ENCODE measurements at regions not wholly inside any gene's neighbourhood (a gene's known extent, or its start where the extent isn't known, plus 50 kb on each side); places are given as distances from the start of the nearest gene placed in this dataset.
"Not testable (repeated sequence)": the region's sequence is repeated elsewhere in the genome, so short reads cannot be mapped to it uniquely, and the experiment has no call there.

DNA sequence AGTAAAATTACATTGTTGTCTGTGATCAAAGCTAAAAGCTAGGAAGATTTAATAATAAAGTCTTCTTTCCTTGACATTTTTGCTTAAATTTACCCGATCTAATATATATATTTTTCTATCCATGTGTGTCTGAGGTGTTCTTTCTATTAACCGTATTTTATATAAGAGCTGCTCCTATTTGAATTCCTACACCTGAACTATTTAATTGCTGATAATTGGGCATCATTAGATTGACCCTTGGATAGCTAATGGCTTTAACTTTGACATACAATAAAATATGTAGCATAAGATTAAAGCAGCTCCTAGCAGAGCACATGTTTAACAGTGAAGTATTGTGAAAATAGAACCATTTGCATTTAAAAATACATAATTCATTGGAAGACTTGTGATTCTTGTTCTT lies 792.7 kb downstream of the MAT2B start:
- DNase-seq (ENCODE audit: low spot score): no peak

DNA sequence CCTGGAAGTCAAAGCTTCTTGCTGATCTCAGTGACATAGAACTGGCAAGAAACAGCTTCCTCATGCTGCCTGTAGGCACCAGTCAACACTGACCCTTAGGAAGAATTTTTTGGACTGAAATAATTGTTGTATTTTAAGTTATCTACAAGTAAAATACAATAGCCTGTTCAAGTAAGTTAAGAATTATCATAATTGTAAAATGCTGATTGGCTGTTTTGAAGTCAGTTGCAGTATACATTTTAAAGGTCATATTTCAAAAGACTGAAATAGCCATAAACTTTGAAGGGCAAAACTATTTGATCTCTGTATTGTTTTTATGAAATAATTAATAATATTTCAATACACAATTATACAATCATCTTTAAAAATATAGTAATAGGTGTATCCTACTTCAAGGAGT lies 794.9 kb downstream of the MAT2B start:
- DNase-seq (ENCODE audit: low spot score): no peak

DNA sequence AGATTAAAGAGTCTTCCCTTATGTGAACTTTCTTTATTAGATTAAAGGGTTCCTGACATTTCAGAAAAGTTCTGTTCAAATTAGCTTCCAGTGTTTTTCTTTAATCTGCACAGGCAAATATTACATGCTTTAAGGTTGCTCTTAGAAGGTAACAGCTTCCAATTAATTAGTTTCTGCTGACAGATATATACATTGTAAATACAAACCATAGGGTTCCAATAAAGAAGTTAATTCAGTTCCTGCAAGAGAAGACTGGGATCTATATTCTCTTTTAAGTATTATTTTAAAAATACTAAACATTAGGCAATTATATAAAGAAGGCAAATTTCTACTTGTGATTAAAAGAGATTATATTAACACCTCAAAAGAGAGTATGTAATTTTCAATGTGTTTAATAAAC lies 795.7 kb downstream of the MAT2B start:
- DNase-seq (ENCODE audit: low spot score): no peak

DNA sequence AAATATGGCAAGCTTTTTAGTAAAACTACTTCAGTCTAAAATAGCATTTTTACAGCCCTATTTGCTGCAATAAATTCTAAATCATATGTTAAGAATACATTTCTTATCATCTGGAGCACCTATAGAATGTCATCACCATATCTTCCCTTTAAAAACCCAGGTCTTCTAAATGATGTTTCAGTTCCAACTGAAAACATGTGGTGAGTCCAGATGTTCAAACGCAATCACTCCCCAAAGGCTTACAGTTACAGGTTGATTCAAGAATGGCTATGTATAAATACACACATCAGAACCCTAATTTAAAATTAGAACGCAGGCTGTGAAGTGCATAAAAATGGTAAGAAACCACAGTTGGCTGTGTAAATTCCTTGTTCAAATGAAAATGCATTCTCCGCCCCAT lies 796.3 kb downstream of the MAT2B start:
- DNase-seq (ENCODE audit: low spot score): no peak

DNA sequence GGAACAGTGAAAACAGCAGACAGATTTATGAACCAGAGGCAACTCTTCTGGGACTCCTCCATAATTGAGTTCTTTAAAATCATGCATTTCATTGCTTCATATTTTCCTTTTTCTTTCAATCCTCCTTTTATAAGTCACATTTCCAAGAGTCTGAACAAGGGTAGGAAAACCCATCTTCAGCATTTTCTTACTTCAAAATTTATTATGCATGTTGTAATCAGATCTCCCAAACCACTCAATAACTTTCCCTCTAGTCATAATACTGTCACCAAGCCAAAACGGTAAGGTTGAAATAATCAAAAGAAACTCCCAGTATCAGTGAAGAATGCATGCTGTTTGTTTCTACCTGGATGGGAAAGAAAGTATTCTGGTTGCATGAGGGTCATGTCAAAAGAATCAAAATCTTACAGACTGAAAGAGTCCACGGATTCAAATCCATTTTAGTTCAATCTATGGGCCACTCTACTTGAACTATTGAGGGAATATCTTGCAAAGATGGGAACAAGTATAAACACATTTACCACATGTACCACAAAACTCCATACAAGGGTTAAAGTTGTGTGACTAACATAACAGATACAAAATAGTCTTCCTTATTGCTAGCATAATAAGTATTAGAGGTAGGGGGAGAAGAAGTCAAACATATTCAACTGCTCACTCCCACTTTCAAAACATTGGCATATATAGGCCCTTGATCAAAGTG lies 797.3 kb downstream of the MAT2B start:
- DNase-seq (ENCODE audit: low spot score): no peak

DNA sequence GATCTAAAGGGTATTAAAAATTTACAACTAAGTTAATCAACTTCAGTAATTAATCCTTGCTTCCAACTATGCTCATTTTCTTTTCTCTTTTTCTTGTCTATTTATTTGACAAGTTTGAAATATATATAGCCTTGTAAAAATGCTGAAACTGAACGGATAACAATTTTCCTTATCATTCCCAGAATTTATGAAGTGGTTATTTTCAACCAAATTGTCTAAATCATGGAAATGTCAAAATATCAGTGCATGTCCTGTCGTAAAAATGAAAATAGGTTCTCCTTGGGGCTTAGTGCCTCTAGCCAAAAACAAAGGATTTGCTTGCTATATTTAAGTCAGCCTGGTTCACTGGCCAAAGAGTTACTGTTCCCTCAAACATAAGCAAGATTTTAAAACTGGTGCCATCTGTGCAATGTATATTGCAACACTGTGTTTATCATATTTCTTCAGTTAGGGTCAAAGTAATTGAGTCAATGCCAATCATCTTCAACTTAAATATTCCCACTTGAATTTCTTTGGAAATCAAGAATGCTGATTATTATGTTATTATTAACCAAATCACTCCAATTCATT lies 798.3 kb downstream of the MAT2B start:
- no peak for DNase-seq (ENCODE audit: low spot score)

DNA sequence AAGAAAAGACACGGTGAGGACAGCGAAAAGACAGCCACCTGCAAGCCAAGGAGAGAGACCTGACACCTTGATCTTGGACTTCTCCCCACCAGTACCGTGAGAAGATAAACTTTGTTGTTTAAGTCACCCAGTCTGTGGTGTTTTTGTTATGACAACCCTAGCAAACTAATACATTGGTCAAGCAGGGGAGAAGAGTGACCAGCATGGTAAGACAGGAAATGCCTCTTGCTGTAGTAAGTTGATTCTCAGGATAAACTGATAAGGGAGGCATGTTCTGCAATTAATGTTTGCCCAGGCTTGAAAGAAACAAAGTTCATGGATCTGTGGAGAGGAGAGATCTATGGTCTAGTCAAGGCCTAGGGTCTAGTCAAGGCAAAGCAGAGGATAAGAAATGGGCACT lies 801.2 kb downstream of the MAT2B start:
- DNase-seq (ENCODE audit: low spot score): no peak

DNA sequence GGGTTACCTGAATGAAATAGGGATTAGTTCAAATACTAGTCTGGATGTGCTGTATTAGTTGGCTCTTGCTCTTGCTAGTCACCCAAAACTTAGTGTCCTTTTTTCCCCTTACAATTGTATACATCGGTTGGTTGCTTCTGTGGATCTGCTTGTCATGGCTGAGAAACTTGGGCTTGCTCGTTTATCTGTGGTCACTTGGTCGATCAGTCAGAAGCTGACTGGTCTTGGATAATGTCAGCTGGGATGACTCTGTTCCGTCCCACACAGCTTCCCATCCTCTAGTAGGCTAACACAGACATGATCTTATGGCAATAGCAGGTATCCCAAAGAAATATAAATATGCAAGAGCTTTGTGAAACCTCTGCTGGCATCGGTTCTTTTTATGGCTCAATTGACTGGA lies 807.4 kb downstream of the MAT2B start:
- DNase-seq (ENCODE audit: low spot score): no peak

DNA sequence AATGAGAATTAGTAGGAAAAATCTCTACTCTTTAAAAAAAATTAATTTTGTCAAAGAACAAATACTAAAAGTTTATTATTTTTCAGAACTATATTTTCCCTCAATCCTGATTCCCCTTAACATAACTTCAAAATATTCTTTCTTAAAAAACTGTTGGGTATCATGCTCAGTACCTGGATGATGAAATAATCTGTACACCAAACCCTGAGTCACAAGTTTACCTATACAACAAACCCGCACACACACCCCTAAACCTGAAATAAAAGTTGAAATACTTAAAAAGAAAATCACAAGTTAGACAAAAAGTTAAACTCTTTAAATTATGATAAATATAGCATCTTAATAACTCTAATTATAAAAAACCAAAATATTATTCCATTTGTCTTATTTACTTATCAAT lies 812.3 kb downstream of the MAT2B start:
- no peak for DNase-seq (ENCODE audit: low spot score)

DNA sequence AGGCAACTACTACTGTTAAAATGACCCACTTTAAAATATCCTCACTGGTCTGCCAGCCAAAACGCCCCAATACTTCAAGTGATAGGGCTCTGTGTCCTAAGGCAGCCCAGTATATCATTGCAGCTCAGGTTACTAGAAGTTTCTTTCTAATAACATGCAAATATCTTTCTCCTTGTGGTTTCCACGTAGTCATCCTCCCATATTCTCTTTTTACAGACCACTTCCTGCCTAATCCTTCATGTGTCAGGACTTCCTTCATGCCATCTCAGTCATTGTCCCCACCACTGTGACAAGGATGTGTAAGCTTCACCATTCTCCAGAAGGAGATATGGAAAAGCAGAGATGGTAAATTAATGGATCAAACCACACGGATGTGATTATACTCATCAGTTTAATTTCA lies 813.7 kb downstream of the MAT2B start:
- DNase-seq (ENCODE audit: low spot score): no peak

DNA sequence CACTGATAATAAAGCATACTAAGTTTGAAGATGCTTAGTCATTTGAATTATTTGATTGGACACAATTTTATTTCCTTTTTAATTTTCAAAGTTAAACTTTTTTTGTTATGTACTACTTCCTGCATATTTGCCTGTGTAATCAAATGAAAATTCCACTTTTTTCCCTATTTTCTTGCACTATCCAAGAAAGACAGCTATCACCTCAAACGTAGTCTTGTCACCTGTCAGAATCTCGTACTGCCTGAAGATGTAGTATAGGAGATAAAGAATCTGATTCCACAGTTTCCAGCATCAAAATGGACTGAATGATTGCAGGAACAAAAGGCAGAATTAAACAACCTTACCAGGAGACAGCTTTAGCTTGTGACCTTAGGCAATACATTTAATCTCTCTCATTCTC lies 818.8 kb downstream of the MAT2B start:
- DNase-seq (ENCODE audit: low spot score): no peak

DNA sequence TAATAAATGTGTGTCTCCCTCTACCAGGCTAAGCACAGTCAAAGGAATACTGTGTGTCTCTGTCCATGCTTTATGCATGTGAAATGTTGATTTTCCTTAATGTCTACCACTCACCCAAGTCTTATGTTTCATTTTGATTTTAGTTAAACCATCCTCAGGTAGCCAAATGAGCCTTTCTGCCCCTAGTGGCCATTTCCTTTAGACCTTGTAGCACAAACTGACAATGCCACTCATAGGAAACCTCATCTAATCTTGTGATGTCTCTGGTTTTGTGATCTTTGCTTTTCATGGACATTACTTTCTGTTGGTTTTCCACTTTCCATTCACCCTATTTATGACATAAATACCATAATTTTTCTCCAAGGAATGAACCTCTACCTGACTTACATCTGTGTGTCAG lies 820.8 kb downstream of the MAT2B start:
- peak; percentile 44 for DNase-seq (ENCODE audit: low spot score)

DNA sequence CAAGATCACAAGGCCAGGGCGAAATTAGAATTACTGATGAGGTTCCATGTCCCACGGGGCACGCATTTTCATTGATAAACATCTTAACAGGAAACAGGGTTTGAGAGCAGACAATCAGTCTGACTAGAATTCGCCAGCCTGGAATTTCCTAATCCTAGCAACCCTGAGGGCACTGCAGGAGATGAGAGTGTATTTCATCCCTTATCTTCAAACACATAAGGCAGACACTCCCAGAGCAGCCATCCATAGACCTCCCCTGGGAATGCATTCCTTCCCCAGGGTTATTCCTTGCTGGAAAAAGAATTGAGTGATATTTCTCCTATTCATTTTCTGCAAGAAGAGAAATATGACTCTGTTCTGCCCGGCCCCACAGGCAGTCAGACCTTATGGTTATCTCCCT lies 821.7 kb downstream of the MAT2B start:
- not testable (repeated sequence) for DNase-seq (ENCODE audit: low spot score)

DNA sequence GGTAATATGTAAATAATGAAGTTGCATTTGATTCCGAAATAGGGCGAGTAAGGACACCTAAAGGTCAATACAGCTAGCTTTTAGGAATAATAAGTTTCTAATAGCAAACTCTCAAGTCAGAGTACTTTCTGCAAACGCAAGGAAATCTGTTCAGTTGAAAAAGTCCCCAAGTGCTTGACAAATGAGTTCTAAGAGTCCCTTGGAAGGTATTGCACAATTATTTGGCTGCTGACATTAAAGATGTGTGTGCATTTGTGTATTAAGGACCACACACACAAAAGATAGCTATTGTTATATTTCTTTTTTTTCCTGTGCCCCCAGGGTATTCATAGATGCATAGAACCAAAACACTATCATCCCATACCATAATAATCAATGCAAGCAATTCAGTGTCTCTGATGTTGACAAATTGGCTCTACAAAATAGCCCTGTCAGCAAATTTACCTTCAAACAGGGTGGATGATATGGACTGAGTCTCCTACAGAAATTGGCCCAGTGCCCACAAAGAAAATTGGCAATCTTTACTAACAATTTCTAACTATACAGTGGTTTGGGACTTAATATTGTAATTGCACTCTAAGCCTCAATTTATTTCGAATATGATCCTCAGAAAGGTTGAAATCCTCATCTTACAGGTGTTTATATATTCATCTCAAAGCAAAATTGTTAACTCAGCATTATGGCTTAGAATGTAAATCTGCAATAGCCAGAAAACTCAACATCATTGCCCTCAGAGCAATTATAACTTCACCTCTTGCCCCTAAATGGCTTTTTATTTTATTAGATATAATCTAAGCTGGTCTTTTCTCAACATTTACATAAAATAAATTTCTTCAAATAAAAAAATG lies 827.2 kb downstream of the MAT2B start:
- DNase-seq (ENCODE audit: low spot score): no peak

DNA sequence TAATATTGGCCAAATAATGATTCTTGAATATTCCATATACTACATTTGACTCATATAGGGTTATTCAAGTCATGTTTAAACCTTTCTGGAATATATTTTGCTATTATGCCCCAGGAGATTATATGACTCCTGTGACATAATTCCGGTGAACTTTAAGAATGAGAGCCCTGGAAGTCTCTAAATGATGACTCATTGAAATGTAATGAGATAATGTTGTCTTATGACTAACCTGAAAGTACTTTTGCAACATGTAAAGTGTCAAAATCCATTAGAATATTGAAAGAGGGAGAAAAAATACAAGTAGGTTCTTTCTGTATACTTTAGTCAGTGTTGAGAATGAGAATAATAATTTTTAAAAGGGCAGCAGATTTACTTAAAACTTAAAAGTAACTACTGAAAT lies 830.4 kb downstream of the MAT2B start:
- DNase-seq (ENCODE audit: low spot score): no peak

DNA sequence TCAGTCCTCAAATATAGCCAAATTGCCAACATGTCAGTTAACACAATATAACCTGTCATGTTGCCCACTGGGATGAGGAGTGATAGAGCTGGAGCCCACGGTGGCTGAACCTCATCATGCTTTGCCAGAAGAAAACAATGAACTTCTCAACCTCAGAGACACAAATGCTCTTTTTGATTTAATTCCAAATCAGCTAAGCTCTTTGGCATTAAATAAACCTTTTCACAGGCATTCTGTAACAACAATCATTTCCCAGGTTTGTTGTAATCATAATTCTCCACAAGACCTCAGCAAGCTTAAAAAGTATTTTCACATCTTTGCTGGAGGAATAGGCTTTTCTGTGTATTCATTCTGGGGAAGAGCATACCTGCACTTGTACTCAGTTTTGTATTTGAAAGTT lies 830.9 kb downstream of the MAT2B start:
- no peak for DNase-seq (ENCODE audit: low spot score)

DNA sequence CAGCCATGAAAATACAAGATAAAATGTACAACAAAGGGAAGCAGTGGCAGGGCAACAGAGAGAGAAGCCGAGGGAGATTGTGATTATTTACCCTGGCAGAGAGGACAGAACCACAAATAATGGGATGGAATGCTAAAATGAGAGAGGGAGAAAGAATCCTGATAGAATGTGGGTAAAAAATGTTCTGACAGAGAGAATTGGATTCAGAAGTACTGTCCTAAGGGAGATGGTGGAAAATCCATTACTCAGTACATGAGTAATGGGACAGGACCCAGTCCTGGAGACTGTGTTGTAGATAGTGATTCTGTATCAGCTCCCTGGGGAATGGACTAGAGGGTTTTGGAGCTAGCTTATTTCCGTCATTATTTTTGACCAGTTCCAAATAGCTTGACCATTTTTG lies 831.5 kb downstream of the MAT2B start:
- no peak for DNase-seq (ENCODE audit: low spot score)

DNA sequence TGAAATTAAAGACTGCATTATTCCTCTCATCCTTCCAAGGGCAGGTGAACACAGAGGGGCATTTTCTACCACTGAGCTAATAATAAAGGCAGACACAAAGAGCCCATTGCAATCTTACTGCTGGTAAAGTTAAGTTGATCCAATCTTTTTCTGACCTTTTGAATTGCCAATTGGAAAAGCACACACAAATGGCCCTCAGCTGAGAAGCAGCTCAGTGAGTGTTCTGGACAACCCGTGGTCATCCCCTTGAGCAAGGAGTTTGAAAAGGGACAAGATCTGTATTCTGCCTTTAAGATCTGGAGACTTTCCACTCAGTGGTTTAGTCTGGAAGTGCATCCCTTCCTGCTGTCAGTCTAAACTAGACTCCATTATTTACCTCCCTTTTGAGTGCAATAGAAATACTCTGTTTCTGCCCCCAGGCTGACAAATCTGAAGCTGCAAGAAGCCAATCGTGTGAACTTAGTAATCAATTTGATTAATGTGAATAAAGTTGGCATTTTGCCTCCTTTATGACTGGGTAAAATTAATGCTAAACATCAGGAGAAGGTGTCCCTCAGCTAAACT lies 835.7 kb downstream of the MAT2B start:
- no peak for DNase-seq (ENCODE audit: low spot score)

DNA sequence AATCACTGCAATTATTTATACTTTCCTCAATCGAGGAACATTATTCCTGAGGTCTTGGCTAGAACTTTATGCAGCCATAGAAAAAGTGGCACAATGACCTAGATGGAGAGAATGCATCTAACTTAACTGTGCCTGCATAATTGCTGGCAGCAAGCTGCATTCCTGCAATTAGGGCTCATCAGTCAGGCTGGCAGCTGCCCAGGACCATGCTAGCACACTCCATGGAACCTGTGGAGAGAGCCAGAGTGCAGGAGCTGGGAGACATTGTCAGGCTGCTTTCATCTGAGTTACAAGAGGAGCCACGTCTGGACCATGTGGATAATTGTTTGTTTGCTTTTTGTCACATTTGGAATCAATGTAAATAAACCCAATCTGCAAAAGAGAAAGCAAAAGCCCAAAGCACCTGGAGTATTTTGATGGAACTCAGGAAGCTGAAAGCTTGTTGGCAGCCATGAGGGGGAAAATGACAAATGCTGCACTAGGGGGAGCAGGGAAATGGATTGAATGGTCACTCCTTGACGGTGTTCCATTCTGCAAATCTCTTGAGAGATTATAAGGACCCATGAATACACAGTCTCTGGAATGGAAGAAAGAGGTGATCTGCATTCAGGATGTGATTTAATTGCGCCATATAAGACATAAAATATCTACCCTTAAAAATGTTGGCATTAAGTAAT lies 839.9 kb downstream of the MAT2B start:
- DNase-seq (ENCODE audit: low spot score): no peak

DNA sequence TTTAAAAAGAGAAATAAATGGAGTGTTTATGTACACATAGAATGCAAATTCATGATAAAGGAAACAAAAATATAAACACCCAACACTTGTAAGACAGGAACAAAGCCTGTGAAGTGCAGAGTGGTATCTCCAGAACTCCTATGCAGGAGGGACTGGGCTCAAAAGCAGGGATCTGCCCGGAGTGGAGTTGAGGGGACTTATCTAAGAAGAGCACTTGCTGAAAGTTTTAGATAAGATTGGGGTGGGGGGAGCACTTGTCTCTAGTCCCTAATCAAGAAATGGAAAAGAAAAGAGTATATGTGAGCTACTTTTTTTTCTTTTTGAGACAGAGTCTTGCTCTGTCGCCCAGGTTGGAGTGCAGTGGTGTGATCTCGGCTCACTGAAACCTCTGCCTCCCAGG lies 840.4 kb downstream of the MAT2B start:
- DNase-seq (ENCODE audit: low spot score): no peak

DNA sequence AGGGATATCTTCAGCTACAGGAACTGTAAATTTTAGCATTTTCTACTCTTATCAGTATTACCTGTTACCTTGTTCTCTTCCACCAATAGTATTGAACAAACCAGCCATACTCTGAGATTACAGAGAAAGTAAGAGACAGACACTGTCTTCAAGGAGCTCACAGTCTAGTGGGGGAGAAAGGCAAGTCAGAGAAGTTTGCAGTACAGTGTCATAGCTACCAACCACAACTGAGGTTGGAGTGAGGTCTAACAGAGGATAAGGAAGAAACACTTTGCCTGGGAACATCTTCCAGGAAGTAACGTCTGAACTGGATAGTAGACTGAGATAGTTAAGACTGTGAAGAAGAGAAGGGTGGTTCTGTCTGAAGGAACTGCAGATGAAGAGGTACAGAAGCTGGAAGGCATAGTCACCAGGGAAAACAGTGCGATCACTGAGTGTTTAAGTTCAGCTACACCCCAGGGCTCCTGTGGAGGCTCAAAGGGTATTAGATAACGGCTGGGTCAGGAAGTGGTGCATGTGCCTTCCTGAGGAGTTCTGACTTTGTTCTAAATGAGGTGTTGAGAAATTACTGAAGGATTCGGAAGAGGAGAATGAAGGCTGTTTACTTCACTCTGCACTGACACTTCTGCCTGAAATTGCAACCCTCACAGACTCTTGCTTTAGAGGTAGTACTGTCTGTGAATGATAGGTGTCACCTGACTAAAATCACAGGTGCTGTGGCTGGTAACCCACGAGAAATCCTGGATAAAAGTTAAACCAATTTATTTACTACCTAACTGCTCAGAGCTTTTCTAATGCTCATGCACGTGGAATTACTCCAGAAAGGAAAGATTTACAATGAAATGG lies 841.6 kb downstream of the MAT2B start:
- no peak for DNase-seq (ENCODE audit: low spot score)

DNA sequence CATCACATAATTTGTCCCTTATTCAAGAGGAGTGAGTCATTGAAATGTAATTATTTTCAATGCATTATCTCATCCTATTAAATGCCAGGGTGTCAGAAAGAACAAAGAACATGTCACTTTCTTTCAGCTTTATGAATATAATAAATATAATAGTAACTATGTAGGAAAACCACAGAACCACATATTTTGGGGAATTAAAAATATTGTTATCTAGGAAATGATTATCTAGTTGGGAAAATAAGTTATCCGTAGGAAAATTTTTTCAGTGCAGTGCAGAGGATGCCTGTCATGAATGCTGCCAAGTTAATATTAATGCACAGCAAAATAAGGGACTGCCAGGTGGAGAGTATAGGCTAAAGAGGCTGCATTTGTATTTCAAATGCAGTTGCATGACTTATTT lies 844.8 kb downstream of the MAT2B start:
- no peak for DNase-seq (ENCODE audit: low spot score)

All from NAMALWA (cell line).